Stimulated activated CD8-positive, alpha-beta memory T cell treated with anti-CD3 and anti-CD28 coated beads, Interleukin-15, amount 100 ng/mL, for 1 hour (primary cell): ENCODE measurements at regions not wholly inside any gene's neighbourhood (a gene's known extent, or its start where the extent isn't known, plus 50 kb on each side); places are given as distances from the start of the nearest gene placed in this dataset.

Source experiments
- DNase-seq: peaks from one replicate; pipeline ENCODE4 v3.0.0-alpha.2; 2020; ENCODE audit warnings: low read depth

DNA sequence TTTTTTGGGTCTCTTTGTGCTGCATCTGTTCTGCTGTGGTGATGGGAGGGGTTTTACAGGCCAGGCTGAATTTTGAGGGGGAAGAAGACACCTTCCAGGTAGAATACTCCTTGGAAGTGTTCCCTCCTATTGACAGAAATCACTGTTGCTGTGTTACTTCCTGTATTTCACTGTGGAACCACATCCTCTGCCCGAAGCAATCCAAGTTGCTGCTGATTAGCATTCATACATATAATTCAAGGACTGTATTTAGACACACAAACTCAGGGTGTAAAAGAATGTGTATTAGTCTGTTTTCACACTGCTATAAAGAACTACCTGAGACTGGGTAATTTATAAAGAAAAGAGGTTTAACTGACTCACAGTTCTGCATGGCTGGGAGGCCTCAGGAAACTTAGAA, 50.6 kb upstream of the TMEM244 start:
- no peak for DNase-seq
